GM12891 (cell line): ENCODE measurements at regions not wholly inside any gene's neighbourhood (a gene's known extent, or its start where the extent isn't known, plus 50 kb on each side); places are given as distances from the start of the nearest gene placed in this dataset.

Source experiments
- DNase-seq: peaks from one replicate; pipeline ENCODE4 v3.0.0; 2011; ENCODE audit warnings: low spot score; ENCODE audit not compliant: insufficient read length
- FAIRE-seq: peaks from 2 replicates; lab custom pipeline; 2011; peaks lifted over from hg19 to GRCh38; lab: Jason Lieb, UNC
- PAX5 ChIP-seq: IDR thresholded peaks from 2 replicates; pipeline ENCODE4 v1.6.1; 2011; ENCODE audit warnings: low read length, moderate library complexity, mild to moderate bottlenecking; ENCODE audit not compliant: insufficient read depth, severe bottlenecking
- POLR2A ChIP-seq: IDR thresholded peaks from 2 replicates; pipeline ENCODE4 v1.6.1; 2011; ENCODE audit warnings: low read depth, low read length, control low read depth
- POLR2AphosphoS5 ChIP-seq: IDR thresholded peaks from 2 replicates; pipeline ENCODE4 v1.6.1; 2011; ENCODE audit warnings: low read depth, low read length, control low read depth
- POU2F2 ChIP-seq: IDR thresholded peaks from 2 replicates; pipeline ENCODE4 v1.6.1; 2011; ENCODE audit warnings: low read depth, mild to moderate bottlenecking, control low read depth, low read length, moderate library complexity
- SPI1 ChIP-seq: IDR thresholded peaks from 2 replicates; pipeline ENCODE4 v1.6.1; 2011; ENCODE audit warnings: low read depth, low read length, control low read depth
- TAF1 ChIP-seq: IDR thresholded peaks from 2 replicates; pipeline ENCODE4 v1.6.1; 2011; ENCODE audit warnings: low read depth, low read length, control low read depth

DNA sequence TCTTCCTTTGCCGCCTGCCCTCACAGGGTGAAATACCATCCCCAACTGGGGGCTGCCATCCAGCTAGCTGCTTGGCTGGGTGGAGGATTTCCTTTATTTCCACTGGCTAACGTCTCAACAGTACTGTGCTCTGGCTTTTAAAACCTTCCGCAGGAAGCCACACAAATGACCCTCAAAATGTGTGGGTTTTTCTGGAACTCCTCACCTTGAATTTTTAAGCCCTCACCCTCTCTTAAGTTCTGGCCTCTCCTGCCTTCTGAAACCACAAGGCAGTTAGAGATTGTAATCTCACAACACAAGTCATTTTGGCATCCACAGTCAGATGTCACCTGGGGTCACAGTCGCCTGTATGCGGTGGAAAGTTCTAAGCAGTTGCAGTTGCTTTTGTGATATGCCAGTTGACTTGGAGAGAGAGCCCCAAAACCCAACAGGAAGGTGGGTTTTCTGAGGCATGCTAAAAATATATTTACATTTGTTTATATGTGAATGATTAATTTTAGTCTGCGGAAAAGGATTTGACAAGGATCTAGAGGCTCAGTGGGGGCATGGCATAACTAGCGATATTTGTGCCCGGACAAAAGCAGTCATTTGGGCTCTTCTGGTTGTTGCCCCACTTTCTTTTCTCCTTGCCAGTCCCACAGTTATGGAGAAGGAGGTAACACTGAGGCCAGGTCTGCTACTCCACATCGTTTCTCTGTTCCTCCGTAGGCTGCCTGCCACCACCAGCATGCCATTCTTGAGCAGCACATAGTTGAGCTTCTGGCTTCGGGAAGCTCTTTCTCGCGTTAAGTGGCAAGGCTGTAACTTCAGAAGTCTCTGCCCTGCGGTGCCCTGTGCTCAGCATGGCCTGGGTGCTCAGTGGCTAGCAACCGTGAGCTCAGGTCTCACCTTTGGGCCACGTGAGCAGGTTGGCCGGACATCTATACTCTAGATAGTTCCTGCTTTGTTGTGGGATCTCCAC, 335.3 kb downstream of the CD83 start:
- TF ChIP-seq POLR2AphosphoS5: no peak
- TF ChIP-seq POU2F2: no peak
- TF ChIP-seq TAF1: no peak
- TF ChIP-seq SPI1: no peak
- no peak for TF ChIP-seq POLR2A
- no peak for TF ChIP-seq PAX5
- peak; percentile 88 for FAIRE-seq
- peak; percentile 15 for DNase-seq

DNA sequence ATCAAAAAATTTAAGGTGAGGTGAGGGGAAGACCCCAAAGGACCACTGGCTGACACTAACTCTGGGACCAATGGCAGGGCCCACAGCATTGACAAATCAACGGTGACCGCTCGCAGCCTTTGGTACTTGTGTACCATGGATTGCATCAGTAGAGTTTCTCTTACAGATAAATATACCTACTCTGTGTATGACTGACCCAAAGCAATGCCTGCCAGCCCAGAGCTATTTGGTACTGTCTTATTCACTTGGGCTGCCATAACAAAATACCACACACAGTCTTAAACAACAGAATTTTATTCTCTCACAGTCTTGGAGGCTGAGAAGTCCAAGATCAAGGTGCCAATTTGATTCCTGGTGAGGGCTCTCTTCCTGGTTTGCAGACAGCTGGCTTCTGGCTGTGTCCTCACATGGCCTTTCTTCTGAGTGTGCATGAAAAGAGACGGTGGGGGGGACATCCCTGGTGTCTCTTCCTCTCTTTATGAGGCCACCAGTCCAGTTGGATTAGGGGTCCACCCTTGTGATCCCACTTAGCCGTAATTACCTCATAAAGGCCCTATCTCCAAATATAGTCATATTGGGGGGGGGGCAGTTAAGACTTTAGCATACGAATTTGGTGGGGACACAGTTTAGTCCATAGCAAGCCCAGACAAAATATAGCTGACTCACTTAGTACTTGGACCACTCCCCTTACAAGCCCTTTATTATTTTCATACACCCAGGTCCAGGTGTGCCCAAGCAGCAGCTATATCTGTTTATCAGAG, 336.3 kb downstream of the CD83 start:
- TF ChIP-seq SPI1 (no peak), POU2F2 (no peak), PAX5 (no peak), POLR2AphosphoS5 (no peak), TAF1 (no peak), POLR2A (no peak)
- no peak for DNase-seq
- peak; percentile 47 for FAIRE-seq

DNA sequence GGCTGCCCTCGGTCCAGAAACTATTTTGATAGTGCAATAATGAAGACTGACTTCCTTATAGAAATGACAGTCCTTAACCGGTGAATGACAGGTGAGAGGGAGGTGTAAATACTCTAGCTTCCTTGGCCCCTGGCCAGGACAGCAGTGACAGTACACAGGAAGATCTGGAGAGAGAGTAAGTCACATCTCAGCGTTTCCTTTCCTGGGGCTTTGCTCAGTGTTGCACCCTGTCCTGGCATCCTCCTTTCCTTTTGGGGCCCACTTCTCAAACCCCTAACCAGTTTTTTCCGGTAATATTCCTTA, 336.9 kb downstream of the CD83 start:
- FAIRE-seq: peak; percentile 68
- no peak for DNase-seq
- TF ChIP-seq POLR2AphosphoS5 (no peak), TAF1 (no peak), POLR2A (no peak), POU2F2 (no peak), PAX5 (no peak), SPI1 (no peak)

DNA sequence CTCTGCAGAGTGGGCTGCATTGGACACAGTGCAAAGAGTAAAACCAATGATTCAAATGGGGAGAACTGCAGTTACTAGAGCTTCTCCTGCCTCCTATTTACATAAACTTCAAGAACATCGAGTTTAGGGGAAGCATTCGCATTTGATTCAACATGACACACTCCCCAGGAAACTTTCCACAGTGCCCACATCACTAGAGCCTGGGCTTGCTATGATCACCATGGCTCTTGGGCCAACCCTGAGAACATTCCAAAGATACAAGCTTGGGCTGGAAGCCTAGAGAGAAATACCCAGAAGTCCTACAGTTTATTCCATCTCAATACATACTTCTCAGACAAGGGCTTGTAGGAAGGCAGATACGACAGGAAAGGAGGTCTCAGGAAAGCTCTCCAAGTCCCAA, 337.9 kb downstream of the CD83 start:
- no peak for DNase-seq
- TF ChIP-seq POLR2AphosphoS5 (no peak), PAX5 (no peak), SPI1 (no peak), POU2F2 (no peak), TAF1 (no peak), POLR2A (no peak)
- no peak for FAIRE-seq

DNA sequence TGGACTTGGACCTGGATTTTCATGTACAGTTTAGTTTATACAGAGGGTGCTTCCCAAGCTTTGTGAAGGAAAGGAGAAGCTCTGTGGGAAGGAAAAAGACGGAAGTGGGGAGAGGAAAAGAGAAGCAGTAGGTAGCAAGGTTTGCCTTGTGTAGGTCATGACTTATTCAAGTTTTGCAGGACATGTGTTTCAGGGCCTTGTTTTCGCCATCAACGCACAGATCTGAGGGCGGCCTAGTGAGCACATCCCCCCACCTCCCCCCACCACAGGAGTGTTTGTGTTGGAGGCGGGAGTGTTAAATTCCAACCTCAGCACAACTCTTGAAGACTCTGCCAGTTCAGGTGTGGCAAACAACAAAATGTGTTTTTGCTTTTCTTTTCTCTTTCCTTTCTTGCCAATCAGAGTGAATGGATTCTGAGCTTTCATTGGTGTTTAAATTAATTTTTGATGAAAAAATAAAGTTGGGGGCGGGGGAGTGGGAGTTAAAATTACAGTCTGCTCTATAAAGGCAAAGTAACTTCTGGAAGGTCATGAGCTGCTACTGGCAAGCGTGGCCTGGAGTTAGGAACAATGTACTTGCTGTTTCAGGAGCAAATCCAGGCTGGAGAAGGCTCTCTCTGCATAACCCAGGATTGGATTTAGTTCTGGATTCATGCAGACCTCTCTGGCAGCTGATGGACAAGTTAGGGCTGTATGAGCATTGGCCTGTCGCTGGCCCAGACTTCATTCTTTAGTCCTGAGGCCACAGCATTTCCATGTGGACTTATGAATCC, 338.5 kb downstream of the CD83 start:
- FAIRE-seq (no peak), DNase-seq (no peak)
- no peak for TF ChIP-seq PAX5
- no peak for TF ChIP-seq POU2F2
- TF ChIP-seq TAF1: no peak
- TF ChIP-seq POLR2A: no peak
- TF ChIP-seq SPI1: no peak
- TF ChIP-seq POLR2AphosphoS5: no peak

DNA sequence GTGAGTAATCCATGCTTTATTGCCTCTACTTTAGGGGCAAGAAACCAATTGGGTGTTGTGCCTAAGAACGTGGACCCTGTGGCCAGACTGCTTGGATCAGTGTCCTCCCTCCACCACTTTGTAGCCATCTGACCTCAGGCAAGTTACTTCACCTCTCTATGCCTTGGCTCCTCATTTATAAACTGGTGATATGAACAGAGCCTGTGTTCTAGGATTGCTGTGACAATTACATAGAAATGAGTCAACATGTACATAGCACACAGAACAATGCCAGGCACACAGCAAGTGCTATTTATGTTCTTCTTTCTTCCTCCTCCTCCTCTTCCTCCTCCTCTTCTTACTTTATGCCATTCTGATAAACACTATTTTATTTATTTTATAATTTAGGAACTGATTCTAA, 339.4 kb downstream of the CD83 start:
- no peak for TF ChIP-seq TAF1
- TF ChIP-seq POLR2A: no peak
- TF ChIP-seq PAX5: no peak
- TF ChIP-seq POU2F2: no peak
- no peak for TF ChIP-seq SPI1
- TF ChIP-seq POLR2AphosphoS5: no peak
- FAIRE-seq (no peak), DNase-seq (no peak)

DNA sequence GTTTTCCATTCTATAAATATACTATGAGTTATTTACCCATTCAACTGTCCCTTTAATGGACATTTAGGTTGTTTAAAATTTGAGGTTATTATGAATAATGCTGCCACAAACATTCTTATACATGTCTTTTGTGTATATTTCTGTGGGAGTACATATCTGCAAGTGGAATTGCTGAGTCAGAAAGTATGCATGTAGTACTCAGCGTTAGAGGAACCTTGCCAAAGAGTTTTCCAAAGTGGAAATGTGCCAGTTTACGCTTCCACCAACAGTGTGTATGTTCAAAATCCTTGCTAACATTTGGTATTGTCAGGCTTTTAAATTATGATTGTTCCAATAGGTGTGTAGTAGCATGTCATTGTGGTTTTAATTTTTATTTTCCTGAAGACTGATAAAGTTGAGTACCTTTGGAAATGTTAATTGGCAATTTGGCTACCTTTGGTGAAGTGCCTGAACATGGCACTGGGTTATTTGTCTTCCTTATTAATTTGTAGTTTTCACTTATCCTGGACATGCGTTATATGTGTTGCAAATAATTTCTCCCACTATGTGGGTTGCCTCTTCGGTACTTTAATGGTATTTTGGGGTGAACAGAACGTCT, 341.2 kb downstream of the CD83 start:
- no peak for DNase-seq
- TF ChIP-seq SPI1 (no peak), POLR2AphosphoS5 (no peak), PAX5 (no peak), TAF1 (no peak), POU2F2 (no peak), POLR2A (no peak)
- FAIRE-seq: no peak

DNA sequence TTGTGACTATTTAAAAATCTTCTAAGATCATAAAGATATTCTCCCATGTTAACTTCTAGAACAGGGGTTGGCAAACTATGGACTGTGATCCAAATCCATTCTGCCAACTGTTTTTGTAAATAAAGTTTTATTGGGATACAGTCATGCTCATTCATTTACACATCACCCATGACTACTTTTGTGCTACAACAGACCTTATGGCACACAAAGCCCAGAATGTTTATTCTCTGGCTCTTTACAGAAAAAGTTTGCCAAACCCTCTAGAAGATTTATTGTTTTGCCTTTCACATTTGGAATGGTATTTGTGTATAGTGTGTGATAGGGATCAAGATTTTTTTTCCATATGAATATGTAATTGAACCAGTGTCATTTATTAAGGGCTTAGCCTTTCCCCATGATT, 341.7 kb downstream of the CD83 start:
- no peak for FAIRE-seq
- no peak for DNase-seq
- no peak for TF ChIP-seq SPI1
- TF ChIP-seq PAX5: no peak
- no peak for TF ChIP-seq TAF1
- TF ChIP-seq POLR2AphosphoS5: no peak
- TF ChIP-seq POLR2A: no peak
- TF ChIP-seq POU2F2: no peak

DNA sequence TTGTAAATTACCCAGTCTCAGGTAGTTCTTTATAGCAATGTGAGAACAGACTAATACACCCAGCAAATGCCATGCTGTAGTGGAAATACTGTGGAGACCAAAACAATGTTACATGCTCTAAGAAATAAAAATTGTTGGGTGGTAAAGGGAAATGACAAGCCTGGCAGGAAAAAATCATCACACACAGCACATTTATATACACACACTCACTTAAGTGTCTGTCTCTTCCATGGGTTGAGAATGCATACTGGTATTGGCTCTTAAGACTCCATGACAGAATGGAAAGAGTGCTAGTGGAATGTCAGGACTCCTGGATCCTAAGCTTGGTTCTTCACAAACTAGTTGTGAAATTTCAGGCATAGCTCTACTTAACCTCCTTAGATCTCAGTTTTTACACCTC, 343.0 kb downstream of the CD83 start:
- TF ChIP-seq POLR2AphosphoS5: no peak
- no peak for TF ChIP-seq POLR2A
- TF ChIP-seq POU2F2: no peak
- TF ChIP-seq TAF1: no peak
- no peak for TF ChIP-seq PAX5
- TF ChIP-seq SPI1: no peak
- DNase-seq (no peak), FAIRE-seq (no peak)
